Pancreas (tissue), 10 donors: ENCODE measurements at regions not wholly inside any gene's neighbourhood (a gene's known extent, or its start where the extent isn't known, plus 50 kb on each side); places are given as distances from the start of the nearest gene placed in this dataset.

Experiments
- ATAC-seq, 4 donors: fragments of 200-7000 bp; cut with Tn5 transposase; one replicate each; pipeline versions ENCODE4 v1.8.0 to v1.9.1; 2020; ENCODE audit warnings: mild to moderate bottlenecking in 4 of 4, moderate library complexity in 4 of 4
- DNase-seq, 6 donors: peaks; one replicate each; pipeline ENCODE4 v3.0.0-alpha.2; 2020
- FAIRE-seq: peaks from 2 replicates; lab custom pipeline; 2012; peaks lifted over from hg19 to GRCh38; lab: Jason Lieb, UNC
- H3K27ac ChIP-seq, 4 donors: fragments of 200-600 bp; sonication (generic); 1 replicate in 3 of 4; 2 replicates in 1 of 4; pipeline versions ENCODE4 v1.5.0 to v1.8.0; 2020
- H3K27me3 ChIP-seq, 4 donors: fragments of 200-600 bp; one replicate each; pipeline ENCODE4 v1.8.0; 2021
- H3K36me3 ChIP-seq, 3 donors: fragments of 200-600 bp; sonication (generic) in 1 of 3; one replicate each; pipeline versions ENCODE4 v1.5.0 to v1.8.0; 2020 to 2021
- H3K4me1 ChIP-seq, 3 donors: fragments of 200-600 bp; one replicate each; pipeline ENCODE4 v1.8.0; 2021
- H3K4me3 ChIP-seq, 4 donors: fragments of 200-600 bp; sonication (generic) in 2 of 4; one replicate each; pipeline versions ENCODE4 v1.5.0 to v1.8.0; 2020 to 2021
- H3K9me3 ChIP-seq, 4 donors: fragments of 200-600 bp; one replicate each; pipeline ENCODE4 v1.8.0; 2021
- CTCF ChIP-seq, 4 donors: fragments of 200-600 bp; sonication (generic) in 3 of 4; IDR thresholded peaks; one replicate each; pipeline versions ENCODE4 v1.5.0 to v1.8.0; 2021; ENCODE audit warnings: antibody characterized with exemption in 4 of 4
- WGBS, 2 donors: extraction: QIAGEN DNeasy Blood & Tissue Kit; methylation state at CpG; one replicate each; pipeline ENCODE4 v1.1.7; 2013; 5-methylcytosine and 5-hydroxymethylcytosine counted together
- intact Hi-C, 3 donors: fragments of 100-400 bp; cut with DNase I; formaldehyde crosslinking; loops; one replicate each; pipeline versions ENCODE4 v1.11.1 to v1.14.2; 2022
- donor health status: healthy with polysubstance abuse.
- donor health status: DM: no; HTN: no; CAD: no; lungs with moderate emphysema.
- donor health status: DM: no; HTN: no; CAD: no.
- donor health status: control.
- donor health status: control.
- donor health status: Bipolar disorder and iron deficiency.
- donor health status: DM: yes; HTN: yes; CAD: no.
- donor health status: DM: no; HTN: no; CAD: no.
- donor health status: DM: no; HTN: no; CAD: no.
- donor health status: DM: yes; HTN: yes; CAD: no.

- no peak for TF ChIP-seq CTCF (IDR thresholded peaks at IDR 0.05)
- intact Hi-C loops, result no loop called here
- 52 to 55% methylated on average over 2 of the region's 2 CpGs for WGBS, 2 donors
These were observed 130.8 kb upstream of the ATP2B1 start for GRCh38 chr12:89839444-89839843.

DNA sequence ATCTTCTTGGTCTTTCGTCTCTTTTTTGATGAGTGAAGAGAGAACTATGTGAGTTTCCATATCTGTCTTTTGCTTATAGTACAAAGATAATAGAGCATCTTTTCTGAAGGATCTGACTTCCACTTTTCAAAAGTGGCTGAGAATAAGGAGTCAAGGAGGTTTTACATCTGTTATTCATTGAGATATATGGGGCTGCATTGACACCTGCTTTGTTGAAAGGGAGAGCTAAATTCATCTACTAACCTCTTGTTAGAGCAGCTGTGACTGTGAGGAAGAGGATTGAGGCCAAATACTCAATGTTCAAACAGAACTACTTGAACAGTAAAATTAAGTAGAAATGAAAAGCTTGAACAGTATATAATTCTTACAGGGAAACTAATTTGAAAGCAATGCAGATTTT is 130.2 kb upstream of the ATP2B1 start:
- H3K36me3 ChIP-seq, result no peaks in the 10 kb centered on the region
- intact Hi-C loops, result no loop called here
- H3K27me3 ChIP-seq, result no peaks in the 10 kb centered on the region
- H3K4me1 ChIP-seq, result no peaks in the 10 kb centered on the region
- whole genome bisulfite sequencing, 2 donors, result 66 to 76% methylated on average over 1 of the region's 1 CpG
- ATAC-seq (no peak), FAIRE-seq (no peak), DNase-seq (no peak)
- TF ChIP-seq CTCF (IDR thresholded peaks at IDR 0.05), result no peak
- no peaks in the 10 kb centered on the region for H3K9me3 ChIP-seq
- H3K27ac ChIP-seq, result no peak overlapping the region
- H3K4me3 ChIP-seq, result no peak overlapping the region

More at GRCh38 chr12:89839444-89839843, 130.8 kb upstream of the ATP2B1 start:
- DNase-seq, result no peak
- H3K9me3 ChIP-seq, result no peaks in the 10 kb centered on the region
- H3K36me3 ChIP-seq, result no peaks in the 10 kb centered on the region
- H3K27me3 ChIP-seq, result no peaks in the 10 kb centered on the region
- no peak overlapping the region for H3K4me3 ChIP-seq
- no peak for FAIRE-seq
- H3K27ac ChIP-seq, result no peak overlapping the region
- no peaks in the 10 kb centered on the region for H3K4me1 ChIP-seq
- ATAC-seq, result no peak

GRCh38 chr12:89836026-89836425 is 127.4 kb upstream of the ATP2B1 start:
- H3K36me3 ChIP-seq, result no peaks in the 10 kb centered on the region
- FAIRE-seq, result no peak
- DNase-seq, result no peak
- no peak for TF ChIP-seq CTCF (IDR thresholded peaks at IDR 0.05)
- no peaks in the 10 kb centered on the region for H3K27me3 ChIP-seq
- intact Hi-C loops, result no loop called here
- H3K27ac ChIP-seq, result no peak overlapping the region
- no peaks in the 10 kb centered on the region for H3K4me1 ChIP-seq
- 85 to 86% methylated on average over 1 of the region's 1 CpG for WGBS, 2 donors
- H3K9me3 ChIP-seq, result no peaks in the 10 kb centered on the region
- no peak overlapping the region for H3K4me3 ChIP-seq
- ATAC-seq, result no peak

DNA sequence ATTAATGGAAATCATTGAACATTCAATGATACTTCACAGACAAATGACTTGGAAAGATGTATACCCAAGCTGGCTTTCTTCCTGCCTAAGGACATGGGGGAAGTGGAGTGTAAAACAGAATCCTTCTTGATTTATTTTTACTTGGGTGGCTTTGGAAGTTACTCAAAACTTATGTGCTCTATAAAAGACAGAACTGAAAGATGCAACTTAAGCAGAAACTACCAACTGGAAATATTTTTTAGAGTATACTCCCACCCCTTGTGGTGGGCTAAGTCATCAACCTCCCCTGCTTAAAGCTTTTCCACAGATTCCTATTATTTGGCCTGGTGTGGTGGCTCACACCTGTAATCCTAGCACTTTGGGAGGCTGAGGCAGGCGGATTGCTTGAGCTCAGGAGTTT is 126.0 kb upstream of the ATP2B1 start:
- no peak for TF ChIP-seq CTCF (IDR thresholded peaks at IDR 0.05)
- no peaks in the 10 kb centered on the region for H3K4me1 ChIP-seq
- intact Hi-C loops, result no loop called here
- no peak overlapping the region for H3K4me3 ChIP-seq
- WGBS, 2 donors, result 86 to 94% methylated on average over 1 of the region's 1 CpG
- H3K9me3 ChIP-seq, result no peaks in the 10 kb centered on the region
- H3K36me3 ChIP-seq, result no peaks in the 10 kb centered on the region
- ATAC-seq (no peak), FAIRE-seq (no peak), DNase-seq (no peak)
- H3K27me3 ChIP-seq, result no peaks in the 10 kb centered on the region
- H3K27ac ChIP-seq, result no peak overlapping the region

DNA sequence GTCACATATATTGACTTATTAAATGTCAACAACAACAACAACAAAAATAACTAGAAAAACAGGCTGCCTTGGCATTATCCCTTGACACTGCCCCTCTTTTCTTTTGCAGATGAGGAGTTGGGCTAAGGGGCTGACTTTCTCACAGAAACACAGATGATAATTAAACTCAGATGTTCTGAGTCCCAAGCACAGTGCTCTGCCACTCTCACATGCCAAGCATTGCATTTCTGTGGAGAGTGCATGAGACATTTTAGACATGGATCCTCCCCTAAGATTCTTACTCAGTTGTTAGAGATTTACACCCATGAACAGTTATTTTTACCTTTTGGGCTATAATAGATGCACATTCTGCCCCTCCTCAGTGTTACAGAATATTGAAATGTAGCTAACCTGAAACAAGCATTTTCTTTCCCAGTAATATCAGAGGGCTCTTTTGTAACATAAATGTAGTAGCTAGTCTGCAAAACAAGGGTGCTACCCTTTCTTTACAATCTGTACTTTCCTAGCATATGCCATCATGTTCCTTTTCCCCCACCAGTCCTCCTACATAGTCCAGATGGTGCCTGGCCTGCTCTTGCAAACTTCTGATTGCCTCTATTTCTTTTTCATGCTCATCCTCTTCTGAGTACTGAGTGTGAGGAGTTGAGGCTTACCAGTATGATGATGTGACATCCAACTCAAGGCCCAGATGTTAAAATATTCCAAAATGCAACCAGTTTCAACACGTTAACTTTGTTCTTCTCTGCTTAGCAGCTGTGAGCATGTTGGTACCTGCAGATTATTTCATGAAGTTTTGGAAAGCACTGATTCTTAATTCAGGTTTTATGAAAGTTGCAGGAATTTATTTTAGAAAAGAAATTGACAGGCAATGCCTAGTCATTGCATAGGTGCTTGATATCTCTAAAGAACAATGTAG is 125.0 kb upstream of the ATP2B1 start:
- Histone ChIP-seq H3K9me3 (no peaks in the 10 kb centered on the region), H3K27me3 (no peaks in the 10 kb centered on the region), H3K4me1 (no peaks in the 10 kb centered on the region), H3K4me3 (no peak overlapping the region), H3K36me3 (no peaks in the 10 kb centered on the region), H3K27ac (no peak overlapping the region)
- FAIRE-seq, result no peak
- no peak for ATAC-seq
- no peak for TF ChIP-seq CTCF (IDR thresholded peaks at IDR 0.05)
- no peak for DNase-seq
- WGBS, 2 donors, result 60 to 74% methylated on average over 1 of the region's 1 CpG
- intact Hi-C loops, result no loop called here
